AG09309 (cell line): ENCODE measurements at regions not wholly inside any gene's neighbourhood (a gene's known extent, or its start where the extent isn't known, plus 50 kb on each side); places are given as distances from the start of the nearest gene placed in this dataset.

Experiments used
- DNase-seq: peaks from one replicate; pipeline ENCODE4 v3.0.0-alpha.2; 2010; ENCODE audit warnings: low read depth
- H3K4me3 ChIP-seq: 2 replicates; pipeline ENCODE4 v1.5.1; 2011; ENCODE audit warnings: mild to moderate bottlenecking, low read depth, low read length, moderate library complexity; ENCODE audit not compliant: control insufficient read depth
- CTCF ChIP-seq: IDR thresholded peaks from 2 replicates; pipeline ENCODE4 v1.5.1; 2011; ENCODE audit warnings: mild to moderate bottlenecking, low read depth, low read length, inconsistent platforms; ENCODE audit not compliant: insufficient read depth, control insufficient read depth; ENCODE audit errors: missing control alignments

- no peak for DNase-seq
- no peak for TF ChIP-seq CTCF
- H3K4me3 ChIP-seq: no peak overlapping the region
Observed at GRCh38 chr1:90371448-90371813, 345.7 kb downstream of the BARHL2 start.

- TF ChIP-seq CTCF: no peak
- DNase-seq: peak; percentile 62
- no peak overlapping the region for H3K4me3 ChIP-seq
Observed at GRCh38 chr1:90370686-90371447, 346.2 kb downstream of the BARHL2 start.

DNA sequence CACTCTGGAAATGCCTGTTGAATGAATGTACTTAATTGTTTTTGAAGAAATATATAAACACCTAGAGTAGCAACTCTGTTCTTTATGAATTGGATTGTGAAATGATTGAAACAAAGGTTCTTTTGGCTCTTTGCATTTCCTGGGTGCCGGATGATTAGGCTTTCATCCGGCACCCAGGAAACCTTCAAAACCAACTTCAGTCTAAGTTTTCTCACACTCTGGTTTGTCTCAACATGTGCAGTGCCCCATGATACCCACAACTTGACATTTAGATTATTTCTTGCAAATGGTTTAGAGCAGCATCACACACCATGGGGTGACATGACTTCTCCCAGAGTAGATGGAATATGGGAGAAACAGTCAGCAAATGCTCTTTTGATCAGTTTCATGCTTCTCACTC is 354.9 kb downstream of the BARHL2 start:
- DNase-seq: no peak
- no peak for TF ChIP-seq CTCF
- H3K4me3 ChIP-seq: no peak overlapping the region

GRCh38 chr1:90361026-90361425 is 356.1 kb downstream of the BARHL2 start:
- TF ChIP-seq CTCF: no peak
- no peak overlapping the region for H3K4me3 ChIP-seq
- DNase-seq: no peak

- TF ChIP-seq CTCF: no peak
- DNase-seq: no peak
Observed at GRCh38 chr1:90359994-90360393, 357.1 kb downstream of the BARHL2 start.

DNA sequence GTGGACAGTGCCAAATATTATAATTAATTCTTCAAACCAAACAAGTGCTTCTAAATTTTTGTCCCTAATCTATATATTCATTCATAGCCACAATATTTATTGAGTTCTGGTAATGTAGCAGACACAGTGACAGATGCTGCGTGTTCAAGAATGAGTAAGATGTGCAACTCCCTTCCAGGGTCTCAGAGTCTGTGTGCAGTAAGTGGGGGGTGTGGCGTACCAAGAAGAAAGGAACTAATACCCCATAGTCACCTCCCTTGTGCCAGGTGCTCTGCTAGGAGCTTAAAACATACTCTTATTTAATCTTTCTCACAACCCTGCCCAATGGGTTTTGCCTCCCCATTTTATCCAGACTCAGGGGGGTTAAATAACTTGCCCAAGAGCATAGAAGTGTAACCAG is 358.7 kb downstream of the BARHL2 start:
- DNase-seq: no peak
- no peak for TF ChIP-seq CTCF
- H3K4me3 ChIP-seq: no peak overlapping the region

More at GRCh38 chr1:90359994-90360393, 357.1 kb downstream of the BARHL2 start:
- H3K4me3 ChIP-seq: no peak overlapping the region
